ENCODE measurements at regions not wholly inside any gene's neighbourhood (a gene's known extent, or its start where the extent isn't known, plus 50 kb on each side); places are given as distances from the start of the nearest gene placed in this dataset.

GRCh38 chr13:88107570-88107969 is 436.4 kb downstream of the SLITRK5 start:
- DNase-seq: no peak
- no peak overlapping the region for H3K27ac ChIP-seq
- intact Hi-C loops (cut with DNase I): no loop called here
- H3K9me3 ChIP-seq: no peaks in the 10 kb centered on the region
- TF ChIP-seq CTCF (IDR thresholded peaks at IDR 0.05): no peak
- H3K4me1 ChIP-seq: no peaks in the 10 kb centered on the region
- H3K36me3 ChIP-seq: no peaks in the 10 kb centered on the region
- H3K27me3 ChIP-seq: no peaks in the 10 kb centered on the region
- 56 to 61% methylated on average over 6 of the region's 6 CpGs for WGBS, 2 donors
- no peak overlapping the region for H3K4me3 ChIP-seq
- FAIRE-seq: no peak
- no peak for ATAC-seq

- no peaks in the 10 kb centered on the region for H3K36me3 ChIP-seq
- whole genome bisulfite sequencing, 2 donors: 23 to 34% methylated on average over 3 of the region's 3 CpGs
- H3K9me3 ChIP-seq: no peaks in the 10 kb centered on the region
- no peaks in the 10 kb centered on the region for H3K4me1 ChIP-seq
- intact Hi-C loops (cut with DNase I): no loop called here
- no peak overlapping the region for H3K27ac ChIP-seq
- no peak for DNase-seq
- no peaks in the 10 kb centered on the region for H3K27me3 ChIP-seq
- no peak for FAIRE-seq
- H3K4me3 ChIP-seq: no peak overlapping the region
- no peak for ATAC-seq
- no peak for TF ChIP-seq CTCF (IDR thresholded peaks at IDR 0.05)
Measured at GRCh38 chr13:88112526-88112925, 441.4 kb downstream of the SLITRK5 start.

GRCh38 chr13:88115976-88116375 is 444.8 kb downstream of the SLITRK5 start:
- TF ChIP-seq CTCF (IDR thresholded peaks at IDR 0.05): no peak
- no peak overlapping the region for H3K4me3 ChIP-seq
- no peaks in the 10 kb centered on the region for H3K4me1 ChIP-seq
- ATAC-seq: no peak
- no peaks in the 10 kb centered on the region for H3K9me3 ChIP-seq
- no peaks in the 10 kb centered on the region for H3K27me3 ChIP-seq
- no peak overlapping the region for H3K27ac ChIP-seq
- DNase-seq: no peak
- FAIRE-seq: no peak
- no peaks in the 10 kb centered on the region for H3K36me3 ChIP-seq
- 54 to 55% methylated on average over 2 of the region's 2 CpGs for WGBS, 2 donors
- intact Hi-C loops (cut with DNase I): no loop called here

GRCh38 chr13:88118952-88119351 is 447.8 kb downstream of the SLITRK5 start:
- H3K36me3 ChIP-seq: no peaks in the 10 kb centered on the region
- ATAC-seq (no peak), FAIRE-seq (no peak), DNase-seq (no peak)
- H3K4me3 ChIP-seq: no peak overlapping the region
- H3K4me1 ChIP-seq: no peaks in the 10 kb centered on the region
- no peak for TF ChIP-seq CTCF (IDR thresholded peaks at IDR 0.05)
- H3K9me3 ChIP-seq: no peaks in the 10 kb centered on the region
- H3K27me3 ChIP-seq: no peaks in the 10 kb centered on the region
- intact Hi-C loops (cut with DNase I): no loop called here
- H3K27ac ChIP-seq: no peak overlapping the region
- WGBS, 2 donors: 79 to 85% methylated on average over 3 of the region's 3 CpGs

GRCh38 chr13:88124142-88124541 is 453.0 kb downstream of the SLITRK5 start:
- ATAC-seq (no peak), FAIRE-seq (no peak), DNase-seq (no peak)
- Histone ChIP-seq H3K4me3 (no peak overlapping the region), H3K9me3 (no peaks in the 10 kb centered on the region), H3K4me1 (no peaks in the 10 kb centered on the region), H3K36me3 (no peaks in the 10 kb centered on the region), H3K27ac (no peak overlapping the region), H3K27me3 (no peaks in the 10 kb centered on the region)
- intact Hi-C loops (cut with DNase I): no loop called here
- no peak for TF ChIP-seq CTCF (IDR thresholded peaks at IDR 0.05)
